Mammary epithelial cell (primary cell): ENCODE measurements at regions not wholly inside any gene's neighbourhood (a gene's known extent, or its start where the extent isn't known, plus 50 kb on each side); places are given as distances from the start of the nearest gene placed in this dataset.

ENCODE experiments used
- EZH2 ChIP-seq: IDR thresholded peaks from 2 replicates; pipeline ENCODE4 v1.6.1; 2012; ENCODE audit warnings: low read length, inconsistent platforms, borderline replicate concordance
- TF ChIP-seq, protein P1 (sequence below), 2 donors: IDR thresholded peaks in 1 of 2; conservative IDR thresholded peaks in 1 of 2; 2 replicates each; pipeline ENCODE4 v1.5.1; 2011 to 2012; ENCODE audit warnings: inconsistent platforms in 2 of 2, low read length in 2 of 2, mild to moderate bottlenecking in 2 of 2, control low read depth in 1 of 2, low read depth in 1 of 2; ENCODE audit not compliant: insufficient read depth in 1 of 2; ENCODE audit errors: extremely low read depth in 1 of 2

DNA sequence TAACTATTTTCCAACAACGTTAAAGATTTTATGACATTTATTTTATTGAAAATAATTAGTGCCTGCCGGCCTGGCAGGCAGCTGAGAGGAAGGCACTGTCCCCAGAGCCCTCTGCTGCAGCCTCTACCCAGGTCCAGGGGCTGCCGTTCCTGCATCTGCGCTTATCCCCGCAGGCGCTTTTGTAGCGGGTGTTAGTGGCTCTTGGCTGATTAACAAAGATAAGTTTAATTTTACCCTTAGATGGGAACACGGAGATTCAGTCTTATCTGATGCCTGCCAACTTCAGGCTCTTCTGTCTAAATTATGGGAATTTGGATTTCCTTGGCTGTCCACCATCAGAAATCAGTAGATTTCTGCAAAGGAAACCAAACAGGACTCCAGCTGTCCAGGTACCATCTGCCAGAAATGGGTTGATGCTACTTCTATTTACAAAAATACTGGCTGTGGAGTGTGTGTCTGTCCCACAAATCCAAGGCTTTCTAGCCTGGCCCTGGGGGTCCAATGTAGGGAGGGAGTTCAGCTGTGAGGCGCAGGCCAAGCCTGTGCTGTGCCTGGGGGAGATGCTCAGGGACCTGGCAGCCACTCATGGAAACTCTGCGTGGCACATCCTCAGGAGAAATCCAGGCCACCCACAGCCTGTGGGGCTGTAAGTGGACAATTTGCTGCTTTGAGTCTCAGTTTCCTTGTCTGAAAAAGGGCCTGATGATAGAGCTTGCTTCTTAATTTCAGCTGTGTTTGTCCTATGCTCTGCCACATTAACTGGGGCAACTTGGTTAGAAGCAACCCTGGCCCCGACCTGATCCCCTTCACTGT lies 62.0 kb upstream of the IGFBP3 start:
- TF ChIP-seq, protein P1, sequence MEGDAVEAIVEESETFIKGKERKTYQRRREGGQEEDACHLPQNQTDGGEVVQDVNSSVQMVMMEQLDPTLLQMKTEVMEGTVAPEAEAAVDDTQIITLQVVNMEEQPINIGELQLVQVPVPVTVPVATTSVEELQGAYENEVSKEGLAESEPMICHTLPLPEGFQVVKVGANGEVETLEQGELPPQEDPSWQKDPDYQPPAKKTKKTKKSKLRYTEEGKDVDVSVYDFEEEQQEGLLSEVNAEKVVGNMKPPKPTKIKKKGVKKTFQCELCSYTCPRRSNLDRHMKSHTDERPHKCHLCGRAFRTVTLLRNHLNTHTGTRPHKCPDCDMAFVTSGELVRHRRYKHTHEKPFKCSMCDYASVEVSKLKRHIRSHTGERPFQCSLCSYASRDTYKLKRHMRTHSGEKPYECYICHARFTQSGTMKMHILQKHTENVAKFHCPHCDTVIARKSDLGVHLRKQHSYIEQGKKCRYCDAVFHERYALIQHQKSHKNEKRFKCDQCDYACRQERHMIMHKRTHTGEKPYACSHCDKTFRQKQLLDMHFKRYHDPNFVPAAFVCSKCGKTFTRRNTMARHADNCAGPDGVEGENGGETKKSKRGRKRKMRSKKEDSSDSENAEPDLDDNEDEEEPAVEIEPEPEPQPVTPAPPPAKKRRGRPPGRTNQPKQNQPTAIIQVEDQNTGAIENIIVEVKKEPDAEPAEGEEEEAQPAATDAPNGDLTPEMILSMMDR (conservative IDR thresholded peaks at IDR 0.05 in 1 of 2, IDR thresholded peaks at IDR 0.05 in 1 of 2; ENCODE audit: extremely low read depth in 1 of 2, insufficient read depth in 1 of 2, low read depth in 1 of 2, low read length in 2 of 2): no peak
- TF ChIP-seq EZH2: no peak
